Adrenal gland (tissue), 5 donors: ENCODE measurements at regions not wholly inside any gene's neighbourhood (a gene's known extent, or its start where the extent isn't known, plus 50 kb on each side); places are given as distances from the start of the nearest gene placed in this dataset.

Source experiments
- CTCF ChIP-seq, 6 experiments: fragments of 450-650 bp in 4 of 6; fragments of 200-600 bp in 2 of 6; sonication (generic) in 1 of 6; IDR thresholded peaks; 1 replicate in 5 of 6; 2 replicates in 1 of 6; pipeline versions ENCODE4 v1.5.1 to v1.8.0; 2016 to 2021; ENCODE audit warnings: antibody characterized with exemption in 6 of 6, mild to moderate bottlenecking in 2 of 6, moderate library complexity in 1 of 6
- POLR2A ChIP-seq, 2 donors: fragments of 450-650 bp; IDR thresholded peaks; one replicate each; pipeline ENCODE4 v1.6.1; 2017; ENCODE audit warnings: antibody characterized with exemption in 2 of 2, mild to moderate bottlenecking in 2 of 2, moderate library complexity in 1 of 2
- donor health status: DM: no; HTN: no; CAD: no.

GRCh38 chr12:19971361-19972280, 396.7 kb upstream of the PDE3A start:
- TF ChIP-seq CTCF (IDR thresholded peaks at IDR 0.05): no peak
- no peak for TF ChIP-seq POLR2A (IDR thresholded peaks at IDR 0.05)
